Nephron progenitor cell (in vitro differentiated cells): ENCODE measurements at regions not wholly inside any gene's neighbourhood (a gene's known extent, or its start where the extent isn't known, plus 50 kb on each side); places are given as distances from the start of the nearest gene placed in this dataset.

Experiments used
- DNase-seq: peaks from one replicate; pipeline ENCODE4 v3.0.0; 2021
- H3K27ac Mint-ChIP-seq: 2 replicates; pipeline ENCODE4 v1.8.0; 2021; ENCODE audit warnings: mild to moderate bottlenecking, moderate library complexity, mixed read lengths
- H3K27me3 Mint-ChIP-seq: 2 replicates; pipeline ENCODE4 v1.8.0; 2021; ENCODE audit warnings: mild to moderate bottlenecking, low read depth, mixed read lengths; ENCODE audit not compliant: poor library complexity
- H3K36me3 Mint-ChIP-seq: 2 replicates; pipeline ENCODE4 v1.8.0; 2021; ENCODE audit warnings: low read depth, mixed read lengths
- H3K4me1 Mint-ChIP-seq: 2 replicates; pipeline ENCODE4 v1.8.0; 2021; ENCODE audit warnings: mixed read lengths
- H3K4me3 Mint-ChIP-seq: 2 replicates; pipeline ENCODE4 v1.8.0; 2021; ENCODE audit warnings: mild to moderate bottlenecking, moderate library complexity, mixed read lengths
- H3K9me3 Mint-ChIP-seq: 2 replicates; pipeline ENCODE4 v1.8.0; 2021; ENCODE audit warnings: mild to moderate bottlenecking, moderate library complexity, mixed read lengths
- CTCF ChIP-seq: fragments of 200-600 bp; sonication (generic); IDR thresholded peaks from 2 replicates; pipeline ENCODE4 v1.5.0; 2021; ENCODE audit warnings: antibody characterized with exemption

- Mint-ChIP-seq H3K27ac (no peak overlapping the region), H3K27me3 (no peaks in the 10 kb centered on the region), H3K36me3 (no peaks in the 10 kb centered on the region), H3K4me3 (no peak overlapping the region), H3K9me3 (peaks cover 10% of the 10 kb centered on the region), H3K4me1 (no peaks in the 10 kb centered on the region)
- TF ChIP-seq CTCF, result no peak
- DNase-seq, result no peak
Observed at GRCh38 chr2:211138551-211138950, 582.2 kb downstream of the CPS1 start.

- Mint-ChIP-seq H3K36me3 (no peaks in the 10 kb centered on the region), H3K4me3 (no peak overlapping the region), H3K4me1 (no peaks in the 10 kb centered on the region), H3K27me3 (no peaks in the 10 kb centered on the region), H3K9me3 (no peaks in the 10 kb centered on the region), H3K27ac (no peak overlapping the region)
- DNase-seq, result no peak
- no peak for TF ChIP-seq CTCF
Observed at GRCh38 chr2:211141646-211142045, 585.2 kb downstream of the CPS1 start.

GRCh38 chr2:211144078-211144477 is 587.7 kb downstream of the CPS1 start:
- Mint-ChIP-seq H3K27me3 (peaks cover under 1% of the 10 kb centered on the region), H3K4me3 (no peak overlapping the region), H3K36me3 (no peaks in the 10 kb centered on the region), H3K9me3 (no peaks in the 10 kb centered on the region), H3K4me1 (no peaks in the 10 kb centered on the region), H3K27ac (no peak overlapping the region)
- no peak for DNase-seq
- TF ChIP-seq CTCF, result no peak

GRCh38 chr2:211144974-211145665 is 588.7 kb downstream of the CPS1 start:
- Mint-ChIP-seq H3K36me3 (no peaks in the 10 kb centered on the region), H3K4me1 (no peaks in the 10 kb centered on the region), H3K4me3 (no peak overlapping the region), H3K9me3 (no peaks in the 10 kb centered on the region), H3K27ac (no peak overlapping the region), H3K27me3 (peaks cover 4% of the 10 kb centered on the region)
- TF ChIP-seq CTCF, result no peak
- DNase-seq, result no peak

- Mint-ChIP-seq H3K4me3 (no peak overlapping the region), H3K27ac (no peak overlapping the region), H3K36me3 (no peaks in the 10 kb centered on the region), H3K9me3 (no peaks in the 10 kb centered on the region), H3K27me3 (peaks cover 4% of the 10 kb centered on the region), H3K4me1 (no peaks in the 10 kb centered on the region)
- no peak for TF ChIP-seq CTCF
- DNase-seq, result no peak
Observed at GRCh38 chr2:211149731-211150130, 593.3 kb downstream of the CPS1 start.

- no peaks in the 10 kb centered on the region for H3K9me3 Mint-ChIP-seq
- DNase-seq, result no peak
- no peak for TF ChIP-seq CTCF
- H3K36me3 Mint-ChIP-seq, result no peaks in the 10 kb centered on the region
- H3K4me1 Mint-ChIP-seq, result no peaks in the 10 kb centered on the region
- no peak overlapping the region for H3K4me3 Mint-ChIP-seq
- H3K27ac Mint-ChIP-seq, result no peak overlapping the region
- H3K27me3 Mint-ChIP-seq, result no peaks in the 10 kb centered on the region
Observed at GRCh38 chr2:211157211-211157610, 600.8 kb downstream of the CPS1 start.
